Naive B cell (primary cell): ENCODE measurements at regions not wholly inside any gene's neighbourhood (a gene's known extent, or its start where the extent isn't known, plus 50 kb on each side); places are given as distances from the start of the nearest gene placed in this dataset.

ENCODE experiments used
- ATAC-seq, 2 donors: fragments of 150-1000 bp; cut with Tn5 transposase; 2 replicates each; pipeline ENCODE4 v1.10.0; 2021; ENCODE audit warnings: low read depth in 2 of 2, mild to moderate bottlenecking in 2 of 2, moderate library complexity in 2 of 2
- DNase-seq: peaks from one replicate; pipeline ENCODE4 v3.0.0; 2022
- H3K27ac Mint-ChIP-seq, 6 donors: one replicate each; pipeline ENCODE4 v1.8.0; 2020 to 2022; ENCODE audit warnings: mild to moderate bottlenecking in 6 of 6, mixed read lengths in 6 of 6, moderate library complexity in 5 of 6, inconsistent platforms in 2 of 6
- H3K27me3 Mint-ChIP-seq, 3 donors: one replicate each; pipeline ENCODE4 v1.8.0; 2021 to 2022; ENCODE audit warnings: mixed read lengths in 3 of 3, mild to moderate bottlenecking in 1 of 3
- H3K36me3 Mint-ChIP-seq, 2 donors: one replicate each; pipeline ENCODE4 v1.8.0; 2020 to 2022; ENCODE audit warnings: mixed read lengths in 2 of 2, inconsistent platforms in 1 of 2, mild to moderate bottlenecking in 1 of 2
- H3K4me1 Mint-ChIP-seq, 3 donors: one replicate each; pipeline ENCODE4 v1.8.0; 2020 to 2022; ENCODE audit warnings: mixed read lengths in 3 of 3, inconsistent platforms in 1 of 3, mild to moderate bottlenecking in 1 of 3, moderate library complexity in 1 of 3
- H3K4me3 Mint-ChIP-seq, 8 donors: one replicate each; pipeline ENCODE4 v1.8.0; 2020 to 2022; ENCODE audit warnings: mild to moderate bottlenecking in 8 of 8, mixed read lengths in 8 of 8, moderate library complexity in 8 of 8, inconsistent platforms in 2 of 8
- H3K9me3 Mint-ChIP-seq, 7 donors: one replicate each; pipeline ENCODE4 v1.8.0; 2020 to 2022; ENCODE audit warnings: mixed read lengths in 7 of 7, mild to moderate bottlenecking in 5 of 7, inconsistent platforms in 2 of 7, moderate library complexity in 1 of 7

DNA sequence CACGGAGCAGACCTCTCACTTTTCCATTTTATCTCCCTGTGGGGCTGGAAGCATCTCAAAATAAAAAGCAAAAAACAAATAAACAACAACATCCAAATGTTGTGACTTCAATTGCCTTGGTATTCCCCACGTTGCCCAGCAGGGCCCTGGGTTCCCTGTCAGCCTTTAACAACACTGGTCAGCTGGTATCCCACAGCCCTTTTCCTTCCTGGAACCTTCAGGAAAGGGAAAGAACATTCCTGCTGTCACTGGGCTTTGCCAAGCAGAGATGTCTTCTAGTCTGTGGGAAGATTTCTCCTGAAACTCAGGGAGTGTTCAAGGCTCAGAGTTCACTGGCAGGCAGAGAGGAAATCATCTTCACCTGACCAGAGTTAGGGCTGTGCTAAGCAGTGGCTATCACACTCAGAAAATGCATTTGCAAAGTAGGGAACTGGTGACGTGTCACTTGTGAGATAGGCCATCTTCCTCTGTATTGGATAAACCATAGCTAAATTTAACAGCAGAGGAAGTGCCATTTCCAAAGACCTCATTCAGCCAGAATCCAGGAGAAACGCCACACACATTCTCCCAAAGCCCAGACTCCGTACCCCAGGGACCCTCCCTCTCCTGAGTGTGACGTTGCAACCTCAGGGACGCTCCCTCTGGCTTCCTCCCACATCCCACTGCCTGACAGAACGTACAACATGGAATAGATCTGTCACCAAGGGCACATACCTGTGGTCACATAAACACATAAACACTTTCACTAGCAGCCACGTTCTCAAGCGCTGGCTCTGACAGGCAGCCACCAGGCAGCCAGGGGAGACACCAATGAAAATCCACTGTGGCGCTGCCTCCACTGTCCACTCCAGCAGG lies 274.0 kb upstream of the DAPK1 start:
- H3K4me1 Mint-ChIP-seq, result no peaks in the 10 kb centered on the region
- H3K4me3 Mint-ChIP-seq, result no peak overlapping the region
- no peak for ATAC-seq
- H3K9me3 Mint-ChIP-seq, result peaks cover 0 to 2% (median 0%) of the 10 kb centered on the region in 7 donors
- H3K27me3 Mint-ChIP-seq, result peaks cover 0 to 8% (median 4%) of the 10 kb centered on the region in 3 donors
- no peak overlapping the region for H3K27ac Mint-ChIP-seq
- DNase-seq, result no peak
- no peaks in the 10 kb centered on the region for H3K36me3 Mint-ChIP-seq

DNA sequence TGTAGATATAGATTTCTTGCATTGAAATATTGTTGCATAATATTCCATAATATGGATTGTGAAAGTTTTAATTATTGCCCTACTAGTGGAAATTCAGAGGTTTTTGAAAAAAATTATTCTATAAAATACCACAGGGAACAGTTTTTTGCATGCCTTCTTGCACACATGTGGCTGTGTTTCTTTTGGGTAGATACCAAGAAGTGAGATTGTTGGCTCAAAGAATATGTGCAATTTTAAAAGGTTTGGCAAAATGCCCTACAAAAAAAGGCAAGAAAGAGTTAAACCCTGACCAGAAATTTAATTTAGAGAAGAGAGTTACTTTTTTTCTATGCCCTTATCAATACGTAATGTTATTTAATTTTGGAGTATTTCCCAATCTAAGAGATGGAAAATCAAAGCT lies 270.8 kb upstream of the DAPK1 start:
- Mint-ChIP-seq H3K27ac (no peak overlapping the region), H3K36me3 (no peaks in the 10 kb centered on the region), H3K4me1 (no peaks in the 10 kb centered on the region)

DNA sequence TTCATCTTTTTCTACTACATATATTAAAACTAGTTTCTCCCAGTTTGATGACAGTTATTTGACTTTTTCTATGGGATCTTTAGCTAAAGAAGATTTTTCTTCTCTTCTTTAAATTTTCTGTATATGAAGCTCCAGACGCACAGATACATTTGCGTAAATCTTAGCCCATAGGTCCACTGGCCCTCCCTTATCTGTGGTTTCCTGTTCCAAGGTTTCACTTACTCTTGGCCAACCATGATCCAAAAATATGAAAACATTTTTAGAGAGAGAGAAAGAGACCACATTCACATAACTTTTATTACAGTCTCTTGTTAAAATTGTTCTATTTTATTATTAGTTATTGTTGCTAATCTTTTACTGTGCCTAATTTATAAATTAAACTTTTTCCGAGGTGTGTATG lies 270.2 kb upstream of the DAPK1 start:
- peaks cover 0 to 8% (median 3%) of the 10 kb centered on the region in 3 donors for H3K27me3 Mint-ChIP-seq
- DNase-seq (no peak), ATAC-seq (no peak)
- peaks cover 0 to 9% (median 0%) of the 10 kb centered on the region in 7 donors for H3K9me3 Mint-ChIP-seq
- H3K36me3 Mint-ChIP-seq, result no peaks in the 10 kb centered on the region
- no peak overlapping the region for H3K27ac Mint-ChIP-seq
- no peak overlapping the region for H3K4me3 Mint-ChIP-seq
- H3K4me1 Mint-ChIP-seq, result no peaks in the 10 kb centered on the region

More for the DNA sequence above, 270.8 kb upstream of the DAPK1 start:
- DNase-seq (no peak), ATAC-seq (no peak)
- peaks cover 0 to 8% (median 3%) of the 10 kb centered on the region in 3 donors for H3K27me3 Mint-ChIP-seq
- H3K9me3 Mint-ChIP-seq, result peaks cover 0 to 9% (median 0%) of the 10 kb centered on the region in 7 donors
- no peak overlapping the region for H3K4me3 Mint-ChIP-seq

DNA sequence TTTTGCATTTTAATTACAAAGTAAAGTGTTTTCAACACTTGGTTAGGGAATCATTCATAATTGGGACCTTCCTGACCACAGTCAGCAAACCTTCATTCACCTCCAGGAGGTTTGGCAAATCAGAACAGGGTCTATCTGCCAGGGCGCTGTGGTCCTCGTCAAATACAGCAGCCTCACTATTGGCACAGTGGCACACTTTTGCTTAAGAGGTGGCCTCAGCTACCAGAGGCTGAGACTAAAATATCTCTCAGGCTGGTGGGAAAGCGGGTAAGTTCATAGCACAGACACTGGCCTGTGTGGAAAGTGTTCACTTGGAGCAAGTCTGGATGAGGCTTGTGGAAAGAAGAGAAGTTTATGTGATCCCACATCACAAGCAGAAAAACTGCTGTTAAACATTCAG lies 268.6 kb upstream of the DAPK1 start:
- ATAC-seq (no peak), DNase-seq (no peak)
- Mint-ChIP-seq H3K4me3 (no peak overlapping the region), H3K36me3 (no peaks in the 10 kb centered on the region), H3K9me3 (peaks cover 0 to 9% (median 3%) of the 10 kb centered on the region in 7 donors), H3K27me3 (no peaks in the 10 kb centered on the region), H3K4me1 (no peaks in the 10 kb centered on the region), H3K27ac (no peak overlapping the region)

DNA sequence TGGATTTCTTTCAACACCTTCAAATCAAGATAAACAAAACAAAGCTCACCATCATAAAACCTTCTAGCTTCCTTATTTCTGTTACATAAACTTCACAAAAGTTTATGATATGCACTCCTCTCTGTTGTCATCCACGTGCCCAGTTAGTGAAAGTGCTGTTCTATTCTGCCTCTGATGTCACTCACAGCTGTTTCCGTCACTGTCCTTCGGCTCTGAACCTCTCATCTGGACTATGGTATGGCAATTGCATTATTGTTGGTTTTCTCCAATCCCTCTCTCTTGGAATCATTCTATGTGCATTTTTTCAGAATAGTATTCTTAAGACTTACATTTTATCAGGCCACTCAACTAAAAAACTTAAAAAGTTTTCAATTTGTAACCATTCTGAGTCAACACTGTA lies 264.2 kb upstream of the DAPK1 start:
- H3K36me3 Mint-ChIP-seq, result no peaks in the 10 kb centered on the region
- no peaks in the 10 kb centered on the region for H3K27me3 Mint-ChIP-seq
- peaks cover 0 to 9% (median 3%) of the 10 kb centered on the region in 7 donors for H3K9me3 Mint-ChIP-seq
- H3K4me1 Mint-ChIP-seq, result no peaks in the 10 kb centered on the region
- no peak for ATAC-seq
- DNase-seq, result no peak
- H3K27ac Mint-ChIP-seq, result no peak overlapping the region
- H3K4me3 Mint-ChIP-seq, result no peak overlapping the region

DNA sequence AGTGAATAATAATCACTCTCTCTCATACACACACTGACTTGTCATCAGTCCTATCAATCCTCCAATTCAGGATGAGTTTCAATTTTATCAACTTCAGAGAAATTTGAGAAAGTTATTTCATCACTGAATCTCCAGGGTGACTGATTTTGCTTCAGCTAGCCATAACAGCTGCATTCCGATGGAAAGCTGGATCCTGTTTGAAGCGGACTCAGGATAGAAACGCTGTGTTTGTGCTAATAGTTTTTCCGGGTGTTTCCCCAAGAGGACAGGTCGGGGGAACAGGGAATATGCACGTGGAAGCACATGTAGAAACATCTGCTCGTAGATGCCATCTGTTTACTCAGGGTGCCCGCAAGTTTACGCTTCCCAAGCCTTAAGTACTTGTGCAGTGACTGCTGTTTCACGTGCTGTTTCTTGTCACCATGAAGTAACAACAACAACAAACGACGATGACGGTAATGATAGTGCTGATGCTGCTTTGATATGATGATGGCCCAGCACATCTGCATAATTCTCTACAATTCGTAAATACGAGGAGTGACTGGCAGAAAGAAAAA lies 263.7 kb upstream of the DAPK1 start:
- Mint-ChIP-seq H3K27me3 (no peaks in the 10 kb centered on the region), H3K9me3 (peaks cover 0 to 9% (median 3%) of the 10 kb centered on the region in 7 donors), H3K4me1 (no peaks in the 10 kb centered on the region), H3K36me3 (no peaks in the 10 kb centered on the region), H3K27ac (no peak overlapping the region), H3K4me3 (no peak overlapping the region)
- no peak for ATAC-seq
- DNase-seq, result no peak

DNA sequence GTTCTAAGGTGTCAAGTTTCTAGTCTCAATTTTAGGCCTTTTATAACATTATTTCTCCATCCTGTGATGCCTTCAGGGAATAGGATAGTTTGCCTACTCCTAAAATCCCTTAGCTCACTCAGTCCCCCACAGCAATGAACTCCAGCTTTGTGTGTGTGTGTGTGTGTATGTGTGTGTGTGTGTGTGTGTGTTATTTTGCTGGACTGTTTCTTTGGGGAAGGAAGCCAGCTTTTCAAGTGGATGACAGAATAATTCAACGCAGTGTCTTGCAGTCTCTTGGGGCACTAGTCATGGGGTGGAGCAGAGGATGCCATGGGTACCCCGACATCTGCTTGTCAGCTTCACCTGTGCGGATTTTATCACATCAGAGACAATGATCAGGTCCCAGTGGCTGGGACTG lies 262.8 kb upstream of the DAPK1 start:
- DNase-seq, result no peak

DNA sequence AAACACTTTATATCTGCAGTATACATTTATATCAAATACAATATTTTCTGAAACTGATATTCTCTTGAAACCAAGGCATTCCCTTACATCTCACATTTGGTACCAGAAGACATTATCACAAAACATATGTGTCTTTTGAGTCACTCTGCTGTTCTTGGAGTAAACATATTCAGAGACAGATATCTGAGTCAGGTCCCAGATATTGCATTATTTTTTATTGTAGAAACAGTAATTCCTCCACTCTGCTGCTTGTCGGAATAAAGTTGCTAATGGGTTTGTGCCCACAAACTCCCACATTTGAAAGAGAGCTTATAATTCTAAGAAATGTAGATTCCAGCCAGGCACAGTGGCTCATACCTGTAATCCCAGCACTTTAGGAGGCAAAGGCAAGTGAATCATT lies 261.1 kb upstream of the DAPK1 start:
- Mint-ChIP-seq H3K9me3 (peaks cover 0 to 13% (median 4%) of the 10 kb centered on the region in 7 donors), H3K27ac (no peak overlapping the region), H3K36me3 (no peaks in the 10 kb centered on the region), H3K4me3 (no peak overlapping the region), H3K4me1 (no peaks in the 10 kb centered on the region), H3K27me3 (peaks cover 0 to 11% (median 0%) of the 10 kb centered on the region in 3 donors)
- no peak for ATAC-seq
- DNase-seq, result no peak

More for the DNA sequence above, 262.8 kb upstream of the DAPK1 start:
- H3K4me1 Mint-ChIP-seq, result no peaks in the 10 kb centered on the region
- no peak overlapping the region for H3K4me3 Mint-ChIP-seq
- ATAC-seq, result no peak
- no peaks in the 10 kb centered on the region for H3K27me3 Mint-ChIP-seq
- H3K36me3 Mint-ChIP-seq, result no peaks in the 10 kb centered on the region
- no peak overlapping the region for H3K27ac Mint-ChIP-seq
- H3K9me3 Mint-ChIP-seq, result peaks cover 0 to 9% (median 3%) of the 10 kb centered on the region in 7 donors

DNA sequence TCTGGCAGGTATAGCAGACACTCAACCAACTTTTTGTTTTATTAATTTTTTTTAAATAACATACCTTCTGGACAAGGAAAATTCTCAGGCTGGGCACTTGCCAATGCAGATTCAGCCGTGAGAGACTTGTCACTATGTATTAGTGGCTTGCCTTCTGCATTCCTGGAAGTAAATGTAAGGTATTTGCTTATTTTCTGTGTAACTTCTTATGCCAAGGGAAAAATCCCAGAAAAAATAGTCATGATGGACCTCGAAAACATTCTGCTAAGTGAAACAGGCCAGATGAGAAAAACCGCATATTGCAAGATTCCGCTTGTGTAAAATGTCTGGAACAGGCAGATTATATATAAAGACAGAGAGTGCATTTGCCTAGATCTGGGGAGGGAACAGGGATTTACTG lies 260.3 kb upstream of the DAPK1 start:
- H3K4me1 Mint-ChIP-seq, result no peaks in the 10 kb centered on the region
- no peak overlapping the region for H3K4me3 Mint-ChIP-seq
- H3K27ac Mint-ChIP-seq, result no peak overlapping the region
- H3K36me3 Mint-ChIP-seq, result no peaks in the 10 kb centered on the region
- H3K27me3 Mint-ChIP-seq, result peaks cover 0 to 14% (median 0%) of the 10 kb centered on the region in 3 donors
- DNase-seq, result no peak
- H3K9me3 Mint-ChIP-seq, result peaks cover 0 to 9% (median 4%) of the 10 kb centered on the region in 7 donors
- no peak for ATAC-seq

DNA sequence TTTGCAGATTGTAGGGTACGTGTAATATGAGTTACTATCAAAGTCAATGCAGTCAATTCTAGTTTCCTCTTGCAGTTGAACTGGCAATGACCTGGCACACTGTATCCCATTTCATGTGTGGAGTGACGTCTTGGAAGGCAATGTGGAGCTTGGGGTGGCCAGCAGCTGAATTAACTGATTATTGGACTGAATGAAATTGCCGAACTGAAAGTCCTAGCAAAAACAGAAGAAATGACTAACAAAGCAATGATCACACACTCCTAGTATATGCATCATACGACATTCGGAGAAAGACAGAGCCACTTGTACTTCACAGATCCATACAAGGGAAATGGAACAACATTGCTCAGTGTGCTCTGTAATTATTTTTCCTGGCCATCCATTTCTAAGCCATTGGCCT lies 259.1 kb upstream of the DAPK1 start:
- ATAC-seq (no peak), DNase-seq (no peak)
- H3K4me3 Mint-ChIP-seq, result no peak overlapping the region
- H3K9me3 Mint-ChIP-seq, result peaks cover 0 to 9% (median 2%) of the 10 kb centered on the region in 7 donors
- H3K4me1 Mint-ChIP-seq, result no peaks in the 10 kb centered on the region
- peaks cover 0 to 14% (median 0%) of the 10 kb centered on the region in 3 donors for H3K27me3 Mint-ChIP-seq
- no peak overlapping the region for H3K27ac Mint-ChIP-seq
- H3K36me3 Mint-ChIP-seq, result no peaks in the 10 kb centered on the region

DNA sequence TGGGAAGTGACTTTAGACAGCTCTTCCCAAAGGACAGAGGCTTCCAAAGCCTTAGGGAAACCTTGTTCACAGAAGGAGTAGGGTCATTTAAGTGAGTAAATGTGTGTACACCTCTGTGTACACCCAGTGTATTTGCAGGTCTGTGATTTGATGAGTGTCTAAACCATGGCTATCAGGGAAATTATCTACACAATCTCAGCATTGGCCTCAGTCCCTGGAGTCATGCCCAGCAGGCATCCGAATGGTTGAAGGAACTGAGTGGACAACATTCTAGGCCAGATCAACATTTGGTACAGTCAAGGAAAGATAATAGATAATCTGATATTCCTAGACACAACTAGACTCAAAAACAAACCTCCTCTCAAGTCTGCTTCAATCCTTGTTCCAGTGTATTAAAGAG lies 258.4 kb upstream of the DAPK1 start:
- Mint-ChIP-seq H3K4me3 (no peak overlapping the region), H3K27me3 (peaks cover 0 to 14% (median 0%) of the 10 kb centered on the region in 3 donors), H3K36me3 (no peaks in the 10 kb centered on the region), H3K9me3 (peaks cover 0 to 9% (median 2%) of the 10 kb centered on the region in 7 donors), H3K4me1 (no peaks in the 10 kb centered on the region), H3K27ac (no peak overlapping the region)
- DNase-seq (no peak), ATAC-seq (no peak)

DNA sequence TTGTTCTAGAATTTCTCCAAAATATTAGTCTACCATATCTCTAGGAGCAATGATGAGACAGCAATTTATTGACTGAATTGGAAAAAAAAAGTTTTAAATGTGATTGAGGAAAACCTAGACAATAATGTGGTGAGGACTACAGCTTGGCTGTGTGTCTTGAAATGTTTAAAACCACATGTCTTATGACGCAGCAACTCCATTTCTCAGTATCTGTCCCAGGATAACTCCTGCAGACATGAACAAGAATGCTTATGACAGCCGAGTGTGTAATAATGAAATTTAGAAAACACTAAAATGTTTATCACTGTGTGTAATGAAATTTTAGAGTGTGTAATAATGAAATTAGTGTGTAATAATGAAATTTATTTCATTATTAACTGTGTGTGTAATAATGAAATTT lies 254.1 kb upstream of the DAPK1 start:
- Mint-ChIP-seq H3K9me3 (peaks cover 0 to 14% (median 4%) of the 10 kb centered on the region in 7 donors), H3K27ac (no peak overlapping the region), H3K4me3 (no peak overlapping the region), H3K4me1 (no peaks in the 10 kb centered on the region), H3K36me3 (no peaks in the 10 kb centered on the region), H3K27me3 (peaks cover 0 to 14% (median 0%) of the 10 kb centered on the region in 3 donors)
- DNase-seq, result no peak
- no peak for ATAC-seq

DNA sequence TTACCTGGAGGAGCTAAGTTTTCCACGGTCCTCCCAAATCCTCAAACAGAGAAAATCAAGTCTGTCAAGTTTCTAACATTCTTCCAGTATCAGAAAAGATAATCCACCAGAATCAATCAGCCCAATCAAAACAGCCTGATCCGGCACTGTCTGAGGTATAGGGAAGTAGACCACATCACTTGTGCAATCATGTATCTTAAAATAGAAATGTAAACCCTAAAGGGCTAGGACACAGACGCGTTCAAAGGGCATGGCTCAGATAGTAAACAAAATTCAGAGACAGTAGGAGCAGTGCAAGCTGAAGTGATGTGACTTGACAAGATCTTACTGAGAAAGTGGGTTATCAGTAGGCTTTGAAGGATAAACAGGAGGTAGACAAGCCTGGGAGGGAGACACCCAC lies 252.4 kb upstream of the DAPK1 start:
- H3K4me3 Mint-ChIP-seq, result no peak overlapping the region
- no peaks in the 10 kb centered on the region for H3K4me1 Mint-ChIP-seq
- H3K27ac Mint-ChIP-seq, result no peak overlapping the region
- H3K27me3 Mint-ChIP-seq, result peaks cover 0 to 14% (median 0%) of the 10 kb centered on the region in 3 donors
- DNase-seq (no peak), ATAC-seq (no peak)
- H3K36me3 Mint-ChIP-seq, result no peaks in the 10 kb centered on the region
- peaks cover 0 to 14% (median 4%) of the 10 kb centered on the region in 7 donors for H3K9me3 Mint-ChIP-seq

DNA sequence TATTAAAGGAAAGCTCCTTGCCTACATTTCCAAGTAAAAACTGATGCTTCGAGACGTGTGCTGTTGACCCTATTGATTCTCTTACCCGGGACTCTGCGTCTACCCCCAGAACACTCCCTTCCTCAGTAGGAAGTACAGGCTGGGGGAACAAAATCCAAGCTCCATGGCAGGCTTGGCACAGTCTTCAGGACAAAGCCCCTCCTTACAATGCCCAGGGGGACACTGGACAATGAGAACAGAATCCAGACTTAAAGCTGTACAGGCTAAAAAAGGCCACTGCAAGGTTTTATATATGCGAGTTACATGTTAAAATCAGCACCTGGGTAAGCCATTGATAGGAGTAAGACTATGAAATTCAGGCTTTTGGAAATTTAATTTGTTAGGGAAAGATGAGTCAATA lies 250.6 kb upstream of the DAPK1 start:
- H3K27ac Mint-ChIP-seq, result no peak overlapping the region
- DNase-seq (no peak), ATAC-seq (no peak)
- H3K36me3 Mint-ChIP-seq, result no peaks in the 10 kb centered on the region
- H3K4me3 Mint-ChIP-seq, result no peak overlapping the region
- no peaks in the 10 kb centered on the region for H3K4me1 Mint-ChIP-seq
- H3K27me3 Mint-ChIP-seq, result no peaks in the 10 kb centered on the region
- H3K9me3 Mint-ChIP-seq, result peaks cover 0 to 6% (median 2%) of the 10 kb centered on the region in 7 donors
